DMS 273 treated with DMSO at 0.1 percent for 48 hours (cell line): ENCODE measurements at regions not wholly inside any gene's neighbourhood (a gene's known extent, or its start where the extent isn't known, plus 50 kb on each side); places are given as distances from the start of the nearest gene placed in this dataset.

Experiments used
- DNase-seq: peaks from one replicate; lab custom pipeline; 2025; lab: John Stamatoyannopoulos, UW

GRCh38 chr22:48143856-48144255 lies 1381.4 kb downstream of the TBC1D22A start:
- DNase-seq, result no peak

- DNase-seq, result no peak
Measured at GRCh38 chr22:48142388-48142787, 1379.9 kb downstream of the TBC1D22A start.

- DNase-seq, result no peak
Measured at GRCh38 chr22:48141301-48141700, 1378.9 kb downstream of the TBC1D22A start.

- DNase-seq, result no peak
Measured at GRCh38 chr22:48140261-48140813, 1377.9 kb downstream of the TBC1D22A start.

GRCh38 chr22:48139776-48140175 lies 1377.3 kb downstream of the TBC1D22A start:
- no peak for DNase-seq

GRCh38 chr22:48138855-48139254 lies 1376.4 kb downstream of the TBC1D22A start:
- no peak for DNase-seq

- DNase-seq, result no peak
Measured at GRCh38 chr22:48138427-48138826, 1376.0 kb downstream of the TBC1D22A start.

- DNase-seq, result no peak
Measured at GRCh38 chr22:48137640-48138039, 1375.2 kb downstream of the TBC1D22A start.

- no peak for DNase-seq
Measured at GRCh38 chr22:48135592-48135991, 1373.1 kb downstream of the TBC1D22A start.

GRCh38 chr22:48125416-48125815 lies 1363.0 kb downstream of the TBC1D22A start:
- DNase-seq, result no peak

GRCh38 chr22:48121984-48122383 lies 1359.5 kb downstream of the TBC1D22A start:
- no peak for DNase-seq

- no peak for DNase-seq
Measured at GRCh38 chr22:48118654-48119053, 1356.2 kb downstream of the TBC1D22A start.

GRCh38 chr22:48116871-48117270 lies 1354.4 kb downstream of the TBC1D22A start:
- DNase-seq, result no peak

GRCh38 chr22:48112687-48113521 lies 1350.5 kb downstream of the TBC1D22A start:
- no peak for DNase-seq

- DNase-seq, result no peak
Measured at GRCh38 chr22:48106715-48107259, 1344.3 kb downstream of the TBC1D22A start.

- DNase-seq, result no peak
Measured at GRCh38 chr22:48106215-48106614, 1343.8 kb downstream of the TBC1D22A start.

- no peak for DNase-seq
Measured at GRCh38 chr22:48105259-48105658, 1342.8 kb downstream of the TBC1D22A start.

GRCh38 chr22:48104766-48105165 lies 1342.3 kb downstream of the TBC1D22A start:
- no peak for DNase-seq

- DNase-seq, result no peak
Measured at GRCh38 chr22:48104102-48104738, 1341.8 kb downstream of the TBC1D22A start.

- DNase-seq, result no peak
Measured at GRCh38 chr22:48103126-48103875, 1340.9 kb downstream of the TBC1D22A start.

GRCh38 chr22:48102581-48102980 lies 1340.1 kb downstream of the TBC1D22A start:
- no peak for DNase-seq

- no peak for DNase-seq
Measured at GRCh38 chr22:48101704-48102103, 1339.3 kb downstream of the TBC1D22A start.
